Activated CD4-positive, alpha-beta T cell treated with anti-CD3 and anti-CD28 coated beads, Interleukin-2, amount 50 U/mL, for 4 hours (primary cell): ENCODE measurements at regions not wholly inside any gene's neighbourhood (a gene's known extent, or its start where the extent isn't known, plus 50 kb on each side); places are given as distances from the start of the nearest gene placed in this dataset.

Experiments
- DNase-seq, 2 experiments: peaks; one replicate each; pipeline ENCODE4 v3.0.0-alpha.2; 2020

- DNase-seq = no peak
Observed at GRCh38 chr9:78813602-78814180, 516.8 kb downstream of the PSAT1 start.

- no peak for DNase-seq
Observed at GRCh38 chr9:78821126-78821822, 524.3 kb downstream of the PSAT1 start.

- DNase-seq = no peak
Observed at GRCh38 chr9:78826527-78826926, 529.6 kb downstream of the PSAT1 start.

GRCh38 chr9:78828521-78828920 is 531.6 kb downstream of the PSAT1 start:
- no peak for DNase-seq

- no peak for DNase-seq
Observed at GRCh38 chr9:78830301-78830700, 533.4 kb downstream of the PSAT1 start.

GRCh38 chr9:78831726-78832125 is 534.8 kb downstream of the PSAT1 start:
- no peak for DNase-seq

- DNase-seq = no peak
Observed at GRCh38 chr9:78835928-78836450, 539.1 kb downstream of the PSAT1 start.

- no peak for DNase-seq
Observed at GRCh38 chr9:78839252-78839651, 542.3 kb downstream of the PSAT1 start.

GRCh38 chr9:78848061-78848460 is 551.1 kb downstream of the PSAT1 start:
- no peak for DNase-seq

GRCh38 chr9:78856144-78856543 is 559.2 kb downstream of the PSAT1 start:
- no peak for DNase-seq

GRCh38 chr9:78856781-78857180 is 559.9 kb downstream of the PSAT1 start:
- DNase-seq = no peak

- DNase-seq = no peak
Observed at GRCh38 chr9:78857373-78858225, 560.7 kb downstream of the PSAT1 start.

- DNase-seq = no peak
Observed at GRCh38 chr9:78858266-78858665, 561.3 kb downstream of the PSAT1 start.

GRCh38 chr9:78860801-78861475 is 564.0 kb downstream of the PSAT1 start:
- no peak for DNase-seq

- DNase-seq = no peak
Observed at GRCh38 chr9:78863531-78863930, 566.6 kb downstream of the PSAT1 start.

- DNase-seq = no peak
Observed at GRCh38 chr9:78865737-78866136, 568.8 kb downstream of the PSAT1 start.

- no peak for DNase-seq
Observed at GRCh38 chr9:78866207-78867132, 569.5 kb downstream of the PSAT1 start.

- DNase-seq = no peak
Observed at GRCh38 chr9:78871086-78871451, 574.1 kb downstream of the PSAT1 start.

- DNase-seq = no peak
Observed at GRCh38 chr9:78871452-78872331, 574.8 kb downstream of the PSAT1 start.

GRCh38 chr9:78874061-78874460 is 577.1 kb downstream of the PSAT1 start:
- DNase-seq = no peak
